DND-41 (cell line): ENCODE measurements at regions not wholly inside any gene's neighbourhood (a gene's known extent, or its start where the extent isn't known, plus 50 kb on each side); places are given as distances from the start of the nearest gene placed in this dataset.

Source experiments
- EZH2 ChIP-seq: IDR thresholded peaks from 3 replicates; pipeline ENCODE4 v1.6.1; 2012; ENCODE audit warnings: borderline replicate concordance, low read depth, mild to moderate bottlenecking, moderate library complexity, low read length, inconsistent platforms; ENCODE audit not compliant: severe bottlenecking
- TF ChIP-seq, protein P1 (sequence below): IDR thresholded peaks from 2 replicates; pipeline ENCODE4 v1.5.1; 2012; ENCODE audit warnings: borderline replicate concordance, low read length, moderate library complexity, mild to moderate bottlenecking; ENCODE audit not compliant: poor library complexity, severe bottlenecking; ENCODE audit errors: extremely low read depth

DNA sequence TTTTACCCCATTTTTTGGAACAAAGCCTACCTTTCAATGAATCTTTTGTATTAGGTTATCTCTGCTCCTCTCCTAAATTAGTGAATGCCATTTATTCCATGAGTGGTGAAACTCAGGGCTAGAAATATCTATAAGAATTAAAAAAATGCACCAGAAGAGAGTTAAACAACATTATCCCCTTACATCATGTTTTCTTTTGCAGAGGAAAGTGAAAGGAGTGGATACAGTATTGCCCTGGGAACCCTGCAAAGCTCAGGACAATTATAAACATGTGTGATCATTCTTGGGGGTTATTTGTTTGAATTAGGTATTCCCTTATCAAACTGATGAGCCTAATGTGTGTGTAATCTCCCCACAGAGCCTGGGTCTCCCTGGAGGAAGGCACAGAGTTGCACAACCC is 559.2 kb downstream of the RNF144A start:
- TF ChIP-seq, protein P1, sequence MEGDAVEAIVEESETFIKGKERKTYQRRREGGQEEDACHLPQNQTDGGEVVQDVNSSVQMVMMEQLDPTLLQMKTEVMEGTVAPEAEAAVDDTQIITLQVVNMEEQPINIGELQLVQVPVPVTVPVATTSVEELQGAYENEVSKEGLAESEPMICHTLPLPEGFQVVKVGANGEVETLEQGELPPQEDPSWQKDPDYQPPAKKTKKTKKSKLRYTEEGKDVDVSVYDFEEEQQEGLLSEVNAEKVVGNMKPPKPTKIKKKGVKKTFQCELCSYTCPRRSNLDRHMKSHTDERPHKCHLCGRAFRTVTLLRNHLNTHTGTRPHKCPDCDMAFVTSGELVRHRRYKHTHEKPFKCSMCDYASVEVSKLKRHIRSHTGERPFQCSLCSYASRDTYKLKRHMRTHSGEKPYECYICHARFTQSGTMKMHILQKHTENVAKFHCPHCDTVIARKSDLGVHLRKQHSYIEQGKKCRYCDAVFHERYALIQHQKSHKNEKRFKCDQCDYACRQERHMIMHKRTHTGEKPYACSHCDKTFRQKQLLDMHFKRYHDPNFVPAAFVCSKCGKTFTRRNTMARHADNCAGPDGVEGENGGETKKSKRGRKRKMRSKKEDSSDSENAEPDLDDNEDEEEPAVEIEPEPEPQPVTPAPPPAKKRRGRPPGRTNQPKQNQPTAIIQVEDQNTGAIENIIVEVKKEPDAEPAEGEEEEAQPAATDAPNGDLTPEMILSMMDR, result no peak
- no peak for TF ChIP-seq EZH2
